Endodermal cell (in vitro differentiated cells): ENCODE measurements at regions not wholly inside any gene's neighbourhood (a gene's known extent, or its start where the extent isn't known, plus 50 kb on each side); places are given as distances from the start of the nearest gene placed in this dataset.

ENCODE experiments used
- DNase-seq: peaks from one replicate; pipeline ENCODE4 v3.0.0-alpha.2; 2017
- H3K27ac ChIP-seq: 2 replicates; pipeline ENCODE4 v1.5.1; 2013; ENCODE audit warnings: mild to moderate bottlenecking, low read depth, low read length, moderate library complexity
- H3K27me3 ChIP-seq: 2 replicates; pipeline ENCODE4 v1.6.1; 2013; ENCODE audit warnings: mild to moderate bottlenecking, low read length, moderate library complexity; ENCODE audit not compliant: insufficient read depth, control insufficient read depth, poor library complexity, severe bottlenecking
- H3K36me3 ChIP-seq: 2 replicates; pipeline ENCODE4 v1.7.0; 2013; ENCODE audit warnings: mild to moderate bottlenecking, low read length, moderate library complexity; ENCODE audit not compliant: control insufficient read depth, insufficient read depth
- H3K4me1 ChIP-seq: one replicate; pipeline ENCODE4 v1.7.0; 2013; ENCODE audit warnings: low read length; ENCODE audit not compliant: control insufficient read depth, insufficient read depth
- H3K4me3 ChIP-seq: 2 replicates; pipeline ENCODE4 v1.5.1; 2013; ENCODE audit warnings: mild to moderate bottlenecking, low read length, moderate library complexity
- H3K9ac ChIP-seq: 2 replicates; pipeline ENCODE4 v1.6.1; 2013; ENCODE audit warnings: mild to moderate bottlenecking, low read length, moderate library complexity; ENCODE audit not compliant: poor library complexity, severe bottlenecking; ENCODE audit errors: extremely low read depth
- H3K9me3 ChIP-seq: 2 replicates; pipeline ENCODE4 v1.6.1; 2013; ENCODE audit warnings: mild to moderate bottlenecking, low read length, moderate library complexity; ENCODE audit not compliant: control insufficient read depth
- H3K27ac Mint-ChIP-seq: 2 replicates; pipeline ENCODE4 v1.8.0; 2020; ENCODE audit warnings: mixed read lengths
- H3K27me3 Mint-ChIP-seq: 2 replicates; pipeline ENCODE4 v1.8.0; 2021; ENCODE audit warnings: mild to moderate bottlenecking, mixed read lengths; ENCODE audit not compliant: insufficient read depth
- H3K36me3 Mint-ChIP-seq: 2 replicates; pipeline ENCODE4 v1.8.0; 2020; ENCODE audit warnings: low read depth, mixed read lengths
- H3K4me1 Mint-ChIP-seq: 2 replicates; pipeline ENCODE4 v1.8.0; 2020; ENCODE audit warnings: mixed read lengths
- H3K4me3 Mint-ChIP-seq: 2 replicates; pipeline ENCODE4 v1.8.0; 2020; ENCODE audit warnings: mild to moderate bottlenecking, moderate library complexity, mixed read lengths
- H3K9me3 Mint-ChIP-seq: 2 replicates; pipeline ENCODE4 v1.8.0; 2020; ENCODE audit warnings: mild to moderate bottlenecking, mixed read lengths
- CTCF ChIP-seq: fragments of 200-600 bp; sonication (generic); conservative IDR thresholded peaks from 2 replicates; pipeline ENCODE4 v1.5.0; 2021; ENCODE audit warnings: antibody characterized with exemption, mild to moderate bottlenecking
- whole genome bisulfite sequencing, 2 experiments: methylation state at CpG; one replicate each; pipeline versions ENCODE4 v1.1.5 to v1.1.7; 2013; ENCODE audit warnings: missing lambda C conversion rate in 2 of 2, mixed read lengths in 1 of 2; ENCODE audit not compliant: insufficient coverage in 1 of 2, insufficient read length in 1 of 2; 5-methylcytosine and 5-hydroxymethylcytosine counted together

DNA sequence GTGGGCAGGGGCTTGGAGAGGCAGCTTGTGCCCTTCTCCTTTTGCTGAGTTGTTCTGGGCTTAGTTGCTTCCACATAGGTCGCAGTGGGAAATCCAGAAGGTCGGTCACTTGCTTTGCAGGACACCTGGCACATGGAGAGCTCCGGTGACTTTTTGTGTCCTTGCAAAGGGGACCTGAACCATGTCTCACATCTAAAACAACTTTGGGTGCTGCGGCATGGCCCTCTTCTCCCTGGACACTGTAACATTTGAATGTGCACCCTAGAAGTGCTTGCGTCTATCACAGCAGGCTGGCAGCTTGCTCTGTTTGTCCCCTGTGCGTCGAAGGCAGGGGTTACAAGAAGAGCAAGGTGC, 189.9 kb upstream of the TWIST2 start:
- no peaks in the 10 kb centered on the region for H3K27me3 ChIP-seq
- H3K27ac ChIP-seq: no peak overlapping the region
- H3K4me1 ChIP-seq: no peaks in the 10 kb centered on the region
- DNase-seq: no peak
- H3K9ac ChIP-seq: no peak overlapping the region
- 94 to 98% methylated on average over 4 to 7 of the region's 7 CpGs for WGBS, 2 experiments
- H3K27me3 Mint-ChIP-seq: peaks cover 15% of the 10 kb centered on the region
- H3K4me1 Mint-ChIP-seq: peaks cover 7% of the 10 kb centered on the region
- H3K27ac Mint-ChIP-seq: no peak overlapping the region
- H3K4me3 ChIP-seq: no peak overlapping the region
- H3K36me3 Mint-ChIP-seq: no peaks in the 10 kb centered on the region
- no peak overlapping the region for H3K4me3 Mint-ChIP-seq
- peaks cover 3% of the 10 kb centered on the region for H3K9me3 Mint-ChIP-seq
- no peak for TF ChIP-seq CTCF
- no peaks in the 10 kb centered on the region for H3K9me3 ChIP-seq
- H3K36me3 ChIP-seq: no peaks in the 10 kb centered on the region

DNA sequence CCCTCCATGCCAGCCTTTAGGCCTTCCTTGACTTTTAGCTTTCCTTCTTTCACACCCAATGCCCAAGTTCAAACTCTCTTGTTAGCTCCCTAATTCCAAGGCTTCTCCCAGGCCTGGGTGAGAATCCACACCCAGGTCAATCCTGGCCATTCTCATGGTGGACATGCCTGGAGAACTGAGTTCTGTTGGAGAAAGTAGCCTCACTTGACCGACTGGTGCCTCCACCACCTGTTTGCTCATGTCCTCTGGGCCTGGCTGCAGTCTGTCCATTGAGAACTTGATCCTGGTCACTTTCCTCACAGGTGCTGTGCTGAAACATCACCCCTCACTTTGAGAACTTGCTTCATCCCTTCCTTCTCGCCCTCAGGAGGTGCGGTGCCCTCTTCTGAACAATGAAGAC, 189.1 kb upstream of the TWIST2 start:
- Histone ChIP-seq H3K4me1 (no peaks in the 10 kb centered on the region), H3K9me3 (no peaks in the 10 kb centered on the region), H3K27me3 (no peaks in the 10 kb centered on the region), H3K36me3 (no peaks in the 10 kb centered on the region), H3K9ac (no peak overlapping the region), H3K27ac (no peak overlapping the region), H3K4me3 (no peak overlapping the region)
- H3K4me3 Mint-ChIP-seq: no peak overlapping the region
- no peak for DNase-seq
- H3K4me1 Mint-ChIP-seq: peaks cover 7% of the 10 kb centered on the region
- no peaks in the 10 kb centered on the region for H3K36me3 Mint-ChIP-seq
- TF ChIP-seq CTCF: no peak
- no peak overlapping the region for H3K27ac Mint-ChIP-seq
- peaks cover 15% of the 10 kb centered on the region for H3K27me3 Mint-ChIP-seq
- 79 to 89% methylated on average over 2 to 3 of the region's 3 CpGs for WGBS, 2 experiments
- peaks cover 3% of the 10 kb centered on the region for H3K9me3 Mint-ChIP-seq

GRCh38 chr2:238659231-238659630, 188.7 kb upstream of the TWIST2 start:
- WGBS, 2 experiments: 96 to 100% methylated on average over 5 to 6 of the region's 6 CpGs
- no peak for TF ChIP-seq CTCF
- peaks cover 15% of the 10 kb centered on the region for H3K27me3 Mint-ChIP-seq

More at GRCh38 chr2:238659231-238659630, 188.7 kb upstream of the TWIST2 start:
- Histone ChIP-seq H3K27ac (no peak overlapping the region), H3K9me3 (no peaks in the 10 kb centered on the region), H3K9ac (no peak overlapping the region), H3K27me3 (no peaks in the 10 kb centered on the region), H3K36me3 (no peaks in the 10 kb centered on the region), H3K4me1 (no peaks in the 10 kb centered on the region), H3K4me3 (no peak overlapping the region)
- Mint-ChIP-seq H3K4me3 (no peak overlapping the region), H3K9me3 (peaks cover 3% of the 10 kb centered on the region), H3K27ac (no peak overlapping the region), H3K36me3 (no peaks in the 10 kb centered on the region), H3K4me1 (peaks cover 7% of the 10 kb centered on the region)
- DNase-seq: no peak
